ENCODE measurements at regions not wholly inside any gene's neighbourhood (a gene's known extent, or its start where the extent isn't known, plus 50 kb on each side); places are given as distances from the start of the nearest gene placed in this dataset.

GRCh38 chr16:65781363-65781762 is 585.1 kb upstream of the CDH5 start:
- ATAC-seq (replicated peaks in 6 of 8), result no peak
- 83 to 100% (median 100%) methylated on average over 1 of the region's 1 CpG; no CpG with 5 or more reads in 5 of the 10 experiments for WGBS, 10 experiments
- Histone ChIP-seq H3K4me3 (no peak overlapping the region), H3K4me1 (replicated peaks in 1 of 2) (no peaks in the 10 kb centered on the region), H3K27ac (no peak overlapping the region)
- in situ Hi-C loops (cut with MboI; ENCODE audit: low pct_unique_long_range_greater_than_20kb in 2 of 9, low sequenced_read_pairs in 9 of 9, unreplicated experiment in 9 of 9), result no loop called here

- Histone ChIP-seq H3K4me1 (replicated peaks in 1 of 2) (no peaks in the 10 kb centered on the region), H3K4me3 (no peak overlapping the region), H3K27ac (no peak overlapping the region)
- no peak for ATAC-seq (replicated peaks in 6 of 8)
- in situ Hi-C loops (cut with MboI; ENCODE audit: low pct_unique_long_range_greater_than_20kb in 2 of 9, low sequenced_read_pairs in 9 of 9, unreplicated experiment in 9 of 9), result no loop called here
- WGBS, 10 experiments, result 77 to 95% (median 90%) methylated on average over 1 to 7 of the region's 7 CpGs; no CpG with 5 or more reads in 1 of the 10 experiments
Observed at GRCh38 chr16:65779201-65779600, 587.3 kb upstream of the CDH5 start.

GRCh38 chr16:65776639-65777183 is 589.8 kb upstream of the CDH5 start:
- ATAC-seq (replicated peaks in 6 of 8), result no peak
- H3K27ac ChIP-seq, result no peak overlapping the region
- in situ Hi-C loops (cut with MboI; ENCODE audit: low pct_unique_long_range_greater_than_20kb in 2 of 9, low sequenced_read_pairs in 9 of 9, unreplicated experiment in 9 of 9), result no loop called here
- 0 to 100% (median 80%) methylated on average over 1 to 2 of the region's 2 CpGs; no CpG with 5 or more reads in 1 of the 10 experiments for WGBS, 10 experiments
- no peak overlapping the region for H3K4me3 ChIP-seq
- H3K4me1 ChIP-seq (replicated peaks in 1 of 2), result peaks cover 13 to 17% of the 10 kb centered on the region in 2 donors

- no peak overlapping the region for H3K4me3 ChIP-seq
- no peak for ATAC-seq (replicated peaks in 6 of 8)
- 6 to 88% (median 65%) methylated on average over 1 to 4 of the region's 4 CpGs for WGBS, 10 experiments
- H3K27ac ChIP-seq, result no peak overlapping the region
- in situ Hi-C loops (cut with MboI; ENCODE audit: low pct_unique_long_range_greater_than_20kb in 2 of 9, low sequenced_read_pairs in 9 of 9, unreplicated experiment in 9 of 9), result no loop called here
- H3K4me1 ChIP-seq (replicated peaks in 1 of 2), result peaks cover 14 to 17% of the 10 kb centered on the region in 2 donors
Observed at GRCh38 chr16:65775829-65776228, 590.7 kb upstream of the CDH5 start.

GRCh38 chr16:65774350-65774749 is 592.1 kb upstream of the CDH5 start:
- Histone ChIP-seq H3K4me3 (no peak overlapping the region), H3K27ac (no peak overlapping the region), H3K4me1 (replicated peaks in 1 of 2) (peaks cover 14 to 17% of the 10 kb centered on the region in 2 donors)
- ATAC-seq (replicated peaks in 6 of 8), result no peak
- 92 to 100% methylated on average over 2 of the region's 3 CpGs; no CpG with 5 or more reads in 8 of the 10 experiments for WGBS, 10 experiments
- in situ Hi-C loops (cut with MboI; ENCODE audit: low pct_unique_long_range_greater_than_20kb in 2 of 9, low sequenced_read_pairs in 9 of 9, unreplicated experiment in 9 of 9), result no loop called here

- Histone ChIP-seq H3K27ac (no peak overlapping the region), H3K4me3 (no peak overlapping the region), H3K4me1 (replicated peaks in 1 of 2) (peaks cover 14 to 17% of the 10 kb centered on the region in 2 donors)
- 14 to 83% (median 39%) methylated on average over 2 to 7 of the region's 10 CpGs; no CpG with 5 or more reads in 3 of the 10 experiments for WGBS, 10 experiments
- ATAC-seq (replicated peaks in 6 of 8), result peak in 3 of 8 experiments; percentile 26 to 53 (median 35)
- in situ Hi-C loops (cut with MboI; ENCODE audit: low pct_unique_long_range_greater_than_20kb in 2 of 9, low sequenced_read_pairs in 9 of 9, unreplicated experiment in 9 of 9), result no loop called here
Observed at GRCh38 chr16:65773301-65773874, 593.1 kb upstream of the CDH5 start.

- H3K4me1 ChIP-seq (replicated peaks in 1 of 2), result peaks cover 14 to 19% of the 10 kb centered on the region in 2 donors
- in situ Hi-C loops (cut with MboI; ENCODE audit: low pct_unique_long_range_greater_than_20kb in 2 of 9, low sequenced_read_pairs in 9 of 9, unreplicated experiment in 9 of 9), result no loop called here
- 29 to 100% (median 47%) methylated on average over 1 to 5 of the region's 5 CpGs for WGBS, 10 experiments
- no peak overlapping the region for H3K27ac ChIP-seq
- no peak overlapping the region for H3K4me3 ChIP-seq
- ATAC-seq (replicated peaks in 6 of 8), result no peak
Observed at GRCh38 chr16:65772134-65772732, 594.3 kb upstream of the CDH5 start.

GRCh38 chr16:65771707-65772106 is 594.8 kb upstream of the CDH5 start:
- peak in 2 of 8 experiments; percentile 20 to 47 for ATAC-seq (replicated peaks in 6 of 8)
- in situ Hi-C loops (cut with MboI; ENCODE audit: low pct_unique_long_range_greater_than_20kb in 2 of 9, low sequenced_read_pairs in 9 of 9, unreplicated experiment in 9 of 9), result no loop called here
- H3K4me1 ChIP-seq (replicated peaks in 1 of 2), result peaks cover 14 to 19% of the 10 kb centered on the region in 2 donors
- no peak overlapping the region for H3K27ac ChIP-seq
- no peak overlapping the region for H3K4me3 ChIP-seq
- 0 to 33% (median 0%) methylated on average over 1 of the region's 1 CpG; no CpG with 5 or more reads in 4 of the 10 experiments for WGBS, 10 experiments

GRCh38 chr16:65770752-65771151 is 595.7 kb upstream of the CDH5 start:
- no peak overlapping the region for H3K27ac ChIP-seq

GRCh38 chr16:65769776-65770438 is 596.6 kb upstream of the CDH5 start:
- 80 to 100% (median 100%) methylated on average over 1 of the region's 1 CpG; no CpG with 5 or more reads in 4 of the 10 experiments for WGBS, 10 experiments
- Histone ChIP-seq H3K4me1 (replicated peaks in 1 of 2) (peaks cover 14 to 19% of the 10 kb centered on the region in 2 donors), H3K27ac (no peak overlapping the region), H3K4me3 (no peak overlapping the region)
- in situ Hi-C loops (cut with MboI; ENCODE audit: low pct_unique_long_range_greater_than_20kb in 2 of 9, low sequenced_read_pairs in 9 of 9, unreplicated experiment in 9 of 9), result no loop called here
- ATAC-seq (replicated peaks in 6 of 8), result peak in 2 of 8 experiments; percentile 72 to 73

More at GRCh38 chr16:65770752-65771151, 595.7 kb upstream of the CDH5 start:
- in situ Hi-C loops (cut with MboI; ENCODE audit: low pct_unique_long_range_greater_than_20kb in 2 of 9, low sequenced_read_pairs in 9 of 9, unreplicated experiment in 9 of 9), result no loop called here
- 86 to 100% (median 94%) methylated on average over 1 of the region's 1 CpG; no CpG with 5 or more reads in 6 of the 10 experiments for WGBS, 10 experiments
- no peak for ATAC-seq (replicated peaks in 6 of 8)
- peaks cover 14 to 19% of the 10 kb centered on the region in 2 donors for H3K4me1 ChIP-seq (replicated peaks in 1 of 2)
- no peak overlapping the region for H3K4me3 ChIP-seq

GRCh38 chr16:65769055-65769465 is 597.4 kb upstream of the CDH5 start:
- peak in 2 of 8 experiments; percentile 31 to 46 for ATAC-seq (replicated peaks in 6 of 8)
- WGBS, 10 experiments, result 60 to 100% (median 100%) methylated on average over 1 of the region's 1 CpG; no CpG with 5 or more reads in 3 of the 10 experiments
- H3K27ac ChIP-seq, result no peak overlapping the region
- peaks cover 14 to 19% of the 10 kb centered on the region in 2 donors for H3K4me1 ChIP-seq (replicated peaks in 1 of 2)
- H3K4me3 ChIP-seq, result no peak overlapping the region
- in situ Hi-C loops (cut with MboI; ENCODE audit: low pct_unique_long_range_greater_than_20kb in 2 of 9, low sequenced_read_pairs in 9 of 9, unreplicated experiment in 9 of 9), result no loop called here

- H3K4me3 ChIP-seq, result no peak overlapping the region
- in situ Hi-C loops (cut with MboI; ENCODE audit: low pct_unique_long_range_greater_than_20kb in 2 of 9, low sequenced_read_pairs in 9 of 9, unreplicated experiment in 9 of 9), result no loop called here
- no peak overlapping the region for H3K27ac ChIP-seq
- WGBS, 10 experiments, result 7 to 90% (median 20%) methylated on average over 1 to 3 of the region's 4 CpGs; no CpG with 5 or more reads in 3 of the 10 experiments
- peak in 3 of 8 experiments; percentile 17 to 43 (median 32) for ATAC-seq (replicated peaks in 6 of 8)
- H3K4me1 ChIP-seq (replicated peaks in 1 of 2), result peaks cover 5% of the 10 kb centered on the region in 2 donors
Observed at GRCh38 chr16:65767125-65767524, 599.4 kb upstream of the CDH5 start.
